ENCODE measurements at regions not wholly inside any gene's neighbourhood (a gene's known extent, or its start where the extent isn't known, plus 50 kb on each side); places are given as distances from the start of the nearest gene placed in this dataset.

DNA sequence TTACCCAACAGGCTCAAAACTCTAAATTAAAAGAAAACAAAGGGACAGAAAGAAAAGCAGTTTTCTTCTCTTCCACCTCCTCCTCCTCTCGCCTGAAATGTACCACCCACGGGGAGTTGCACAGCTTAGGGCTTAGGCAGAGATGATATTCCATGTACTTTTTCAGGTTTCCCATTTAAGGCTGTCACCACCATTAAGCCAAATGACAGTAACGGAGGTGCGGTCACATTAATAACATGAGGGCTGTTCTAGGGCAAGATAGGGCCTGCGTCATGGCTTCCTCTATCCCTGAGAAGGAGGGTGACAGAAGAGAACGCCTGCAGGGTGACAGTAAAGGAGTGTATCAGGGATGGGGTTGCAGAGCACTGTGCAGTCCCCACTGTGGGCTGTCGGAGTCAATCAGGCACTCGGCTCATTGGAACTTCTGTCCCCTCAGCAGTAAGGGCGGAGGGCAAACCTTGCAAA lies 51.7 kb upstream of the TJP1 start:
- no peak for DNase-seq (ENCODE audit: low spot score)

DNA sequence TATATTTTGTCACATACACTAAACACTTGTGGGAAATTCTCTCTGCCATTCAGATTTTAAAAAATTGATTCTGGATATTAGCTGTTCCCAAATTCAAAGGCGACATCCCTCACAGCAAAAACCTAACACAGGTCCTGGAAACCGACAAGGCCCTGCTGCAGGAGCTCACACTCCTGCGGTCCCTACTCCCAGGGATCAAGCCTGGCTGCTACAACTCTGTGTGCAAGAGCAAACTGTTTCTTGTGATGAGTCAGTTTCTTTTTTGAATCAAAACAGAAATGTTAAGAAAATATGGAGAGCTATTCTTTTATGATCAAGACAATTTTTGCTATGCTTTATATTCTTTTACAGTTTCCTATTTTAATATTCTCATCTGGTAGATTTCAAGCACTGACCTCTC lies 51.0 kb upstream of the TJP1 start:
- no peak for DNase-seq (ENCODE audit: low spot score)

DNA sequence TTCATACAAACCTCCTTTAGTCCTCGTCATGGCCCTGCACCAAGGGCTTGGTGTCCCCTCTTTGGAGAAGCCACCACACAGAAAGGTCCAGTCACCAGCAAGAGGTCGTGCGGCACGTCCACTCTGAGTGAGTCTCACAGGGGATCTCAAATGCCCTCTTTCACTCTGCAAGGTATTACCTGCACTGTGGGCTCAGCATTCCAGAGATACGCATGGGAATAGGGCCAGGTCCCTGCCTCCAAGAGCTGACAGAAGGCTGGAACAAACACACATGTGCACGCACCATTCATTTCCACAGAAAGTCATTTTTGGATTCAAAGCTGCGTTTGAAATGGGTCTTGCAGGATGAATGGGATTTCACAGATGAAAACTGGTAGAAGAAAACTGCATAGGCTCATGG lies 50.4 kb upstream of the TJP1 start:
- no peak for DNase-seq (ENCODE audit: low spot score)
